ENCODE measurements at regions not wholly inside any gene's neighbourhood (a gene's known extent, or its start where the extent isn't known, plus 50 kb on each side); places are given as distances from the start of the nearest gene placed in this dataset.

DNA sequence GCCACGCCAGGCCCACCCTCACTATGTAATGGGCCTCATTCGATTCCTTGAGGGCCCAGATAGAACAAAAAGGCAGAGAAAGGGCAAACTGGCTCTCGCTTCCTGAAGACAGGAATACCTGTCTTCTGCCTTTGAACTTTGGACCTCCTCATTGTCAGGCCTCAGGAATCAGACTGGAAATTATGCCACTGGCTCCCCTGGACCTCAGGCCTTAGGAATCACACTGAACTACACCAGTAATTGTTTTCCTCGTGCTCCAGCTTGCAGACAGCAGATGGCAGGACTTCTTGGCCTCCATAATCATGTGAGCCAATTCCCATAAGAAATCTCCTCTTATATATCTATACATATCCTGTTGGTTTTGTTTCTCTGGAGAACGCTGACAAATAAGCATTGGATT is 258.6 kb upstream of the KCNG1 start:
- Mint-ChIP-seq H3K4me1 (peaks cover 26% of the 10 kb centered on the region), H3K9me3 (peaks cover 8% of the 10 kb centered on the region), H3K36me3 (peaks cover 2% of the 10 kb centered on the region), H3K4me3 (no peak overlapping the region), H3K27me3 (ENCODE audit: low read depth) (no peaks in the 10 kb centered on the region), H3K27ac (no peak overlapping the region)
- TF ChIP-seq, protein P1, sequence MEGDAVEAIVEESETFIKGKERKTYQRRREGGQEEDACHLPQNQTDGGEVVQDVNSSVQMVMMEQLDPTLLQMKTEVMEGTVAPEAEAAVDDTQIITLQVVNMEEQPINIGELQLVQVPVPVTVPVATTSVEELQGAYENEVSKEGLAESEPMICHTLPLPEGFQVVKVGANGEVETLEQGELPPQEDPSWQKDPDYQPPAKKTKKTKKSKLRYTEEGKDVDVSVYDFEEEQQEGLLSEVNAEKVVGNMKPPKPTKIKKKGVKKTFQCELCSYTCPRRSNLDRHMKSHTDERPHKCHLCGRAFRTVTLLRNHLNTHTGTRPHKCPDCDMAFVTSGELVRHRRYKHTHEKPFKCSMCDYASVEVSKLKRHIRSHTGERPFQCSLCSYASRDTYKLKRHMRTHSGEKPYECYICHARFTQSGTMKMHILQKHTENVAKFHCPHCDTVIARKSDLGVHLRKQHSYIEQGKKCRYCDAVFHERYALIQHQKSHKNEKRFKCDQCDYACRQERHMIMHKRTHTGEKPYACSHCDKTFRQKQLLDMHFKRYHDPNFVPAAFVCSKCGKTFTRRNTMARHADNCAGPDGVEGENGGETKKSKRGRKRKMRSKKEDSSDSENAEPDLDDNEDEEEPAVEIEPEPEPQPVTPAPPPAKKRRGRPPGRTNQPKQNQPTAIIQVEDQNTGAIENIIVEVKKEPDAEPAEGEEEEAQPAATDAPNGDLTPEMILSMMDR (IDR thresholded peaks at IDR 0.05; ENCODE audit: unreplicated experiment) = no peak
- no peak for DNase-seq (ENCODE audit: low spot score in 2 of 2, unreplicated experiment in 2 of 2)

DNA sequence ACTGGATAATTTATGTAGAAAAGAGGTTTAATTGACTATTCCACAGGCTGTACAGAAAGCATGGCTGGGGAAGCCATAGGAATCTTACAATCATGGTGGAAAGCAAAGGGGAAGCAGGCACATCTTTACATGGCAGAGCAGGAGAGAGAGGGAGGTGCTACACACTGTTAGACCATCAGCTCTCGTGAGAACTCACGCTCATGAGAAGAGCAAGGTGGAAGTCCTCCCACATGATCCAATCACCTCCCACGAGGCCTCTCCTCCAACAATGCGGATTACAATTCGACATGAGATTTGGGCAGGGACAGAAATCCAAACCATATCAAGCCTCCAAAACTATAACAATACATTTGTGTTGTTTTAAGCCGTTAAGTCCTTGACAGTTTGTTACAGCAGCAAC is 257.1 kb upstream of the KCNG1 start:
- Mint-ChIP-seq H3K27ac (no peak overlapping the region), H3K4me3 (no peak overlapping the region), H3K4me1 (peaks cover 14% of the 10 kb centered on the region), H3K9me3 (peaks cover 8% of the 10 kb centered on the region), H3K27me3 (ENCODE audit: low read depth) (no peaks in the 10 kb centered on the region), H3K36me3 (peaks cover 2% of the 10 kb centered on the region)
- TF ChIP-seq, protein P1 (IDR thresholded peaks at IDR 0.05; ENCODE audit: unreplicated experiment) = no peak
- no peak for DNase-seq (ENCODE audit: low spot score in 2 of 2, unreplicated experiment in 2 of 2)

DNA sequence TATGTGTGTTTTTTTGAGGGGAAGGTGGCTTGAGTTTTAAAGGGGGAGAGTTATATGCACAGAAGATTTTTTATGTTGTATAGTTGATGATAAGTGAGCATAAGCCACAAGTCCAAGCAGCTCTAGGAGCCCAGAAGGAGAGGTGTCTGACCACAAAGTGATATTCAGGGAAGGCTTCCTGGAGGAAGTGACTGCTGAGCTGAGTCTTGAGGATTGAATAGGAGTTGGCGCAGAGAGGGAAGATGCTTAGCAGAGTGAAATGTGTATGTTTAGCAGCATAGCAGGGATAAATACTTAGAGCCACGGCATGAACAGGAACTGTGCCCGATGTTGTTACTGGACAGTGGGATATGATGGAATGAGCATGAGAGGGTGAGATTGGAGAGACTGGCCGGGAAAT is 255.1 kb upstream of the KCNG1 start:
- Mint-ChIP-seq H3K36me3 (peaks cover 2% of the 10 kb centered on the region), H3K27ac (no peak overlapping the region)

DNA sequence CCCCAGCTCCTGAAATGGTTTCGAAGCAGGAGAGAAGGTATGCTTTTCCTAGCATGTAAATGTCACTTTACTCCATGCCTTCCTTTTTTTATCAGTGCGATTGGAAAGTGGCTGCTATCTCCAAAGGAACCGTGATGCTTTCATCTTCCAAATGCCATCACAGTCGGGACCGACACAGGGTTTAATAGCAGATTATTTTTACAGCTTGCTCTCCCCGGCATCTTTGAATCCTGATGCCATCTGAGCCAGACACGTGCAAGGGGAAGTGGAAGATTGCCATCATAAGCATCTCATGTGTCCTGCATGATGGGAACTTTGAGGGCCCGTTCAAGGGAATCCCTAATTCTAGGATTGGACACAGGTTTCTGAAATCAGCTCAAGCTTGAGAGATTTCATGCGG is 253.4 kb upstream of the KCNG1 start:
- Mint-ChIP-seq H3K9me3 (peaks cover 9% of the 10 kb centered on the region), H3K36me3 (peaks cover 2% of the 10 kb centered on the region), H3K4me1 (peaks cover 3% of the 10 kb centered on the region), H3K27ac (no peak overlapping the region), H3K27me3 (ENCODE audit: low read depth) (no peaks in the 10 kb centered on the region), H3K4me3 (no peak overlapping the region)
- TF ChIP-seq, protein P1 (IDR thresholded peaks at IDR 0.05; ENCODE audit: unreplicated experiment) = no peak
- no peak for DNase-seq (ENCODE audit: low spot score in 2 of 2, unreplicated experiment in 2 of 2)

More for the DNA sequence above, 255.1 kb upstream of the KCNG1 start:
- TF ChIP-seq, protein P1 (IDR thresholded peaks at IDR 0.05; ENCODE audit: unreplicated experiment) = no peak
- no peak for DNase-seq (ENCODE audit: low spot score in 2 of 2, unreplicated experiment in 2 of 2)
- Mint-ChIP-seq H3K4me1 (peaks cover 3% of the 10 kb centered on the region), H3K27me3 (ENCODE audit: low read depth) (no peaks in the 10 kb centered on the region), H3K4me3 (no peak overlapping the region), H3K9me3 (peaks cover 8% of the 10 kb centered on the region)

DNA sequence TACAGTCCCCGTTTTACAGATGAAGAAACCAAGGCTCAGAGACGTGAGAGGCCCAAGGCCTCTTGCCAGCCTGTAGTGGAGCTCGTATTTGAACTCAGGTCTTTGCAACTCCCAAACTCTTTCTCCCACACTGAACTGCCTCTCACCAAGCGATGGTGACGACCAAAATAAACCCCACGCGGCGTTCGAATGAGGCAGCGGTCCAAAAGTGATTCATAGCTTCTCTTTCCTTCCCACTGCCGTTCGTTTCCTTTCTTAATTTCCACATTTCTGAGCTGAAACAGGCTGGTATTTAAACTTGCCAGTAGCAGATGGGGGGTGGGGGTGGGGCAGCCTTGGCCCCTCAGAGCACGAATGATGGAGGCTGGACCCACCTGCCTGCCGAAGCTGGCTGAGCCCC is 252.9 kb upstream of the KCNG1 start:
- H3K9me3 Mint-ChIP-seq = peaks cover 11% of the 10 kb centered on the region
- H3K27me3 Mint-ChIP-seq (ENCODE audit: low read depth) = no peaks in the 10 kb centered on the region
- peaks cover 3% of the 10 kb centered on the region for H3K4me1 Mint-ChIP-seq
- DNase-seq (ENCODE audit: low spot score in 2 of 2, unreplicated experiment in 2 of 2) = no peak
- H3K4me3 Mint-ChIP-seq = no peak overlapping the region
- H3K27ac Mint-ChIP-seq = no peak overlapping the region
- TF ChIP-seq, protein P1 (IDR thresholded peaks at IDR 0.05; ENCODE audit: unreplicated experiment) = no peak
- peaks cover 2% of the 10 kb centered on the region for H3K36me3 Mint-ChIP-seq

DNA sequence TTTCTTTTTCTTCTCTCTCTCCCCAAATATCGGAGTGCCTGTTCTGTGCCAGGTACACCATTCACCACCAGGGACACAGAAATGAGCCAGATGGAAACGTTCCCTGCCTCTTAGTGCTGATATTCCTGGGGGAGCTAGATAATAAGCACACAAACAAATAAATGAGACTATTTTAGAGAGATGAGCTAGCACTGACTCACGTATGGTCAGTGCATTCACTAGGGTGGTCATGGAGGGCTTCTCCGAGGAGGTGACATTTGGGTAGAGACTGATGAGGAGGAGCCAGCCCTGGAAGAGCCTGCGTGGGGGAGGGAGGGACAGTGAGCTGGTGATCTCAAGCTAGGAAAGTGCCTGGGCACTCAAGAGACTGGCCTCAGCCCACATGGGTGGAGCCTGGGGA is 252.3 kb upstream of the KCNG1 start:
- Mint-ChIP-seq H3K4me1 (peaks cover 3% of the 10 kb centered on the region), H3K4me3 (no peak overlapping the region), H3K27ac (no peak overlapping the region), H3K9me3 (peaks cover 16% of the 10 kb centered on the region), H3K27me3 (ENCODE audit: low read depth) (no peaks in the 10 kb centered on the region), H3K36me3 (peaks cover 2% of the 10 kb centered on the region)
- TF ChIP-seq, protein P1 (IDR thresholded peaks at IDR 0.05; ENCODE audit: unreplicated experiment) = no peak
- DNase-seq (ENCODE audit: low spot score in 2 of 2, unreplicated experiment in 2 of 2) = no peak

All from mesothelial cell of epicardium (in vitro differentiated cells).